ENCODE measurements at regions not wholly inside any gene's neighbourhood (a gene's known extent, or its start where the extent isn't known, plus 50 kb on each side); places are given as distances from the start of the nearest gene placed in this dataset.

- TF ChIP-seq CTCF (conservative IDR thresholded peaks at IDR 0.05), result no peak
- no peak overlapping the region for H3K27ac ChIP-seq
Observed at GRCh38 chr2:128421861-128422311, 103.2 kb upstream of the HS6ST1 start.

DNA sequence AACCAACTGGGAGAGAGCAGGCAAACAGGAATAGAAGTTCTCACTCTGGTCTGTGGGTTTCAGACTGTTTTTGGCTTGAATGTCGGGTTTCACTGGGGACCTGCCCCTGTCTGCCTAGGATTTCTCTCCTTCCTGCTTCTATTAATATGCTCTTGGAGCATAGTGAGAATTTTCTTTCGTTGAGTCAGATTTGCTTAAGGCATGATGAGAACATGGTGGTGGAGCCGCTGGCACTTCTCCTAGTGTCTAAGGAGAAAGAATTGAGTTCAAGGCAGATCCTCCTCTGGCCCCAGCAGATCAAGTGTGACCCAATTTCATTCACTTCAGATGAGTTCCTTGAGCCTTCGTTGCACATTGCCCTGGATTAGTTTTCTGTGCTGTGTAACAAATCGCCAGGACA lies 103.9 kb upstream of the HS6ST1 start:
- no peak overlapping the region for H3K27ac ChIP-seq
- no peak for TF ChIP-seq CTCF (conservative IDR thresholded peaks at IDR 0.05)

DNA sequence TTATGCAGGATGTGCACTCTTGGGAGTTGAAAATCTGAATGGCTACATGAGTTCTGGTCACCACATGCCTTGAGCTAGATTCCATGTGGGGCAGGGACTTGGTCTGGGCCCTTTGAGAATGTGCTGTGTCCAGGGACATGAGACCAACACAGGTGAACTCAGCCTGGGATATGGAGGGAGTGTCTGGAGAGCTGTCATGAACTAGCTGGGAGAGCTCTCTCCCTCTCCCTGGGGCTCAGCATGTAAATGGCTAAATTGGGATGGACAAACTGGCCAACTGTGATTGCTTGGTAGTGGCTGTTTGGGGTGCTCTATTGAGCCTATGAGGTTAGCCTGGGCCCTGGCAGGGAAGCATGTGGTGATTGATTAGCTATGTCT lies 105.1 kb upstream of the HS6ST1 start:
- no peak overlapping the region for H3K27ac ChIP-seq

GRCh38 chr2:128424406-128425171 lies 105.9 kb upstream of the HS6ST1 start:
- no peak for TF ChIP-seq CTCF (conservative IDR thresholded peaks at IDR 0.05)
- H3K27ac ChIP-seq, result no peak overlapping the region

More for the DNA sequence above, 105.1 kb upstream of the HS6ST1 start:
- TF ChIP-seq CTCF (conservative IDR thresholded peaks at IDR 0.05), result no peak

DNA sequence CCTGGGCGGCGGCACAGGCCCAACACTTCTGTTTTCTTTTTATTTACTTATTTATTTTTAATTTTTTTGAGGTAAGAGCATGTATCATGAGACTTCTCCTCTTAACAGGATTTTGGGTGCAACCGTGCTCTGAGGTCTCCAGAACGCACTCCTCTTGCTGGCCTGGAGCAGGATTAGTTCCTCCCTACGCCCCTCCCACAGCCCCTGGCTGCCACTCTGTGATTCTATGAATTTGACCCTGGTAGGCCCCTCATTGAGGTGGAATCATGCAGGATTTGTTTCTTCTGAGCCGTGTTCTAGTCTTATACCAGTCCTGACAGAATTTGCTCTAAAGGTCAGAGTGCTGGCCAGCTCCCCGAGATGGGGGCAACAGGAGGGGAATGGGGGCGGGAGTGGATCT lies 106.5 kb upstream of the HS6ST1 start:
- TF ChIP-seq CTCF (conservative IDR thresholded peaks at IDR 0.05), result no peak
- H3K27ac ChIP-seq, result no peak overlapping the region

DNA sequence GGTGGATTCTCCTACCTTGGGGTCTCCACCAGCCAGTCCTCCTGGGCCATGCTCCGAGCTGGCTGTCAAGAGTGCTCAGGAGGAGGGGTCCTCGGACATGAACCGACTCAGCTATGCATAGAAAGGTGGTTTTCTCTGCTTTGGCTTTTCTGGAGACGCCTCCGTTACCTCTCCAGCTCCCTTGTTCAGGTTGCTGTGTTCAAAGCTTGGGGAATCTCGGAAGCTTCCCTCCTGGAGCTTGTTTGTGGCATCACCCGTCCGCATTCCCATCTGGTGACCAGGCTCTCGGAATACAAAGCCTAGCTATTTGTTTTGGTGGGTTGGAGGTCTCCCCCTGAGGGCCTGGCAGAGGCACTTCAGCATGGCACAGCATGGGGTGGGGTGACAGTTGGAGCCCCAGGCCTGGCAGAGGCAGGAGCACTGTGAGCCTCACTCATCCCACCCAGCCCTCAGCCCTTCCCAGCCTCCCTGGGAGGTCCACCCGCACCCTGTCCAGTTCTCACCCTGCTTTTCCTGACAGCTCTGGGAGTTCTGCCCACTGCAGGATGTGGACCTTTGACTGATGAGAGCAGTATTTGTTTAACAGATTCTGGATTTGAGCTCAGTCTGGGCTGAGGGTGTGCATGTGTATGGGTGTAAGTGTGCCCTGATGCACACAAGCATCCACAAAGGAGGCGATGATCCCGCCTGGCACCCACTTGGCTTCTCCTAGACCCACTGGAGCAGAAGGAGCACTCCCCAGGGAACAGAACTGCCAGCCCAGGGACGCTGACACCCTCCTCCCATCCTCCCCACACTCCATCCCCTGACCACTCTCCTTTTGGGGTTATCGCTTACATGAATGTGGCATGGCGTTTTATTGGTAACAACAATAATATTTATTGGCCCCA lies 107.3 kb upstream of the HS6ST1 start:
- no peak for TF ChIP-seq CTCF (conservative IDR thresholded peaks at IDR 0.05)

DNA sequence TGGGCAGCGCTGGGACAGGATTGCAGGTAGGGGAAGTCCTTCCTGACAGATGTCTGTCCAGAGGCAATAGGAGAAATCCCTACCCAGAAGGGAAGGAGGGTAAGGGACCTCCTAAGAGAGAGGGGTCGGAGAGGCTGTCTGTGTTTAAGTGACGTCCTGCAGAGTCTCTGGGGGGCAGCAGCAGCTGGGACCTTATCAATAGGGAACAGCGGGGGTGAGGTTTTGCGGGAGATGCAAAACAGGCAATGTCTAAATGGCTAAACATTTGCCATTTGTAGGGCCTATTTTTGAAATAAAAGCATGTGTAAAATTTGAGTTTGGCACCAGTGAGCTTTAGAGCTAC lies 108.7 kb upstream of the HS6ST1 start:
- no peak for TF ChIP-seq CTCF (conservative IDR thresholded peaks at IDR 0.05)
- H3K27ac ChIP-seq, result no peak overlapping the region

More for the DNA sequence above, 107.3 kb upstream of the HS6ST1 start:
- H3K27ac ChIP-seq, result no peak overlapping the region

All from VCaP (cell line).